HG03442 (cell line): ENCODE measurements at regions not wholly inside any gene's neighbourhood (a gene's known extent, or its start where the extent isn't known, plus 50 kb on each side); places are given as distances from the start of the nearest gene placed in this dataset.

Source experiments
- ATAC-seq: cut with Tn5 transposase; IDR thresholded peaks from one replicate; pipeline ENCODE4 v1.9.1; 2021; ENCODE audit warnings: mild to moderate bottlenecking, moderate library complexity; ENCODE audit not compliant: unreplicated experiment

- no peak for ATAC-seq
Observed at GRCh38 chr5:82809420-82810143, 267.6 kb downstream of the TMEM167A start.

- no peak for ATAC-seq
Observed at GRCh38 chr5:82808960-82809359, 268.2 kb downstream of the TMEM167A start.

- ATAC-seq: no peak
Observed at GRCh38 chr5:82807021-82807420, 270.2 kb downstream of the TMEM167A start.

GRCh38 chr5:82806513-82806912 is 270.7 kb downstream of the TMEM167A start:
- no peak for ATAC-seq

GRCh38 chr5:82804155-82804690 is 273.0 kb downstream of the TMEM167A start:
- no peak for ATAC-seq

- peak; percentile 59 for ATAC-seq
Observed at GRCh38 chr5:82802954-82803353, 274.2 kb downstream of the TMEM167A start.

- no peak for ATAC-seq
Observed at GRCh38 chr5:82800826-82801225, 276.4 kb downstream of the TMEM167A start.

- ATAC-seq: peak; percentile 51
Observed at GRCh38 chr5:82799361-82800077, 277.7 kb downstream of the TMEM167A start.

GRCh38 chr5:82798676-82799075 is 278.5 kb downstream of the TMEM167A start:
- ATAC-seq: no peak

GRCh38 chr5:82796643-82797416 is 280.4 kb downstream of the TMEM167A start:
- no peak for ATAC-seq

- no peak for ATAC-seq
Observed at GRCh38 chr5:82794876-82795275, 282.3 kb downstream of the TMEM167A start.

- no peak for ATAC-seq
Observed at GRCh38 chr5:82793808-82794419, 283.3 kb downstream of the TMEM167A start.

- no peak for ATAC-seq
Observed at GRCh38 chr5:82792096-82792495, 285.1 kb downstream of the TMEM167A start.

- no peak for ATAC-seq
Observed at GRCh38 chr5:82789095-82789494, 288.1 kb downstream of the TMEM167A start.

- no peak for ATAC-seq
Observed at GRCh38 chr5:82786748-82787147, 290.4 kb downstream of the TMEM167A start.

GRCh38 chr5:82785882-82786509 is 291.2 kb downstream of the TMEM167A start:
- no peak for ATAC-seq

GRCh38 chr5:82785456-82785855 is 291.7 kb downstream of the TMEM167A start:
- ATAC-seq: no peak

- ATAC-seq: no peak
Observed at GRCh38 chr5:82784521-82784920, 292.7 kb downstream of the TMEM167A start.

- no peak for ATAC-seq
Observed at GRCh38 chr5:82777106-82777505, 300.1 kb downstream of the TMEM167A start.

- no peak for ATAC-seq
Observed at GRCh38 chr5:82772281-82772680, 304.9 kb downstream of the TMEM167A start.
